Thyroid gland (tissue), 4 donors: ENCODE measurements at regions not wholly inside any gene's neighbourhood (a gene's known extent, or its start where the extent isn't known, plus 50 kb on each side); places are given as distances from the start of the nearest gene placed in this dataset.

Source experiments
- CTCF ChIP-seq, 6 experiments: fragments of 200-600 bp in 3 of 6; fragments of 450-650 bp in 3 of 6; sonication (generic) in 3 of 6; IDR thresholded peaks; one replicate each; pipeline ENCODE4 v1.5.1; 2016 to 2019; ENCODE audit warnings: antibody characterized with exemption in 6 of 6, mild to moderate bottlenecking in 2 of 6, inconsistent platforms in 1 of 6, moderate library complexity in 1 of 6
- POLR2A ChIP-seq, 2 donors: fragments of 450-650 bp; IDR thresholded peaks; one replicate each; pipeline ENCODE4 v1.6.1; 2017; ENCODE audit warnings: antibody characterized with exemption in 2 of 2, mild to moderate bottlenecking in 2 of 2, moderate library complexity in 1 of 2

GRCh38 chr13:21310220-21310619 is 133.8 kb downstream of the MRPL57 start:
- TF ChIP-seq CTCF (IDR thresholded peaks at IDR 0.05), result no peak
- no peak for TF ChIP-seq POLR2A (IDR thresholded peaks at IDR 0.05)
